ENCODE measurements at regions not wholly inside any gene's neighbourhood (a gene's known extent, or its start where the extent isn't known, plus 50 kb on each side); places are given as distances from the start of the nearest gene placed in this dataset.
"Not testable (repeated sequence)": the region's sequence is repeated elsewhere in the genome, so short reads cannot be mapped to it uniquely, and the experiment has no call there.

DNA sequence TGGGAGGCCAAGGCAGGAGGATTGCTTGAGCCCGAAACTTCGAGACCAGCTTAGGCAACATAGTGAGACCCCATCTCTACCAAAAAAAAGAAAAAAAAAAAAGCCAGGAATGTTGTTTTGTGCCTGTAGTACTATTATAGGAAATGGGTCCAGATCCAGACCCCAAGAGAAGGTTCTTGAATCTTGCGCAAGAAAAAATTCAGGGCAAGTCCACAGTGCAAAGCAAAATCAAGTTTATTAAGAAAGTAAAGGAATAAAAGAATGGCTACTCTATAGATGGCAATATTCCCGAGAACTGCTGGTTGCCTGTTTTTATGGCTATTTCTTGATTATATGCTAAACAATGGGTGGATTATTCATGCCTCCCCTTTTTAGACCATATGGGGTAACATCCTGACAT is 51.2 kb upstream of the RDX start:
- DNase-seq: no peak

DNA sequence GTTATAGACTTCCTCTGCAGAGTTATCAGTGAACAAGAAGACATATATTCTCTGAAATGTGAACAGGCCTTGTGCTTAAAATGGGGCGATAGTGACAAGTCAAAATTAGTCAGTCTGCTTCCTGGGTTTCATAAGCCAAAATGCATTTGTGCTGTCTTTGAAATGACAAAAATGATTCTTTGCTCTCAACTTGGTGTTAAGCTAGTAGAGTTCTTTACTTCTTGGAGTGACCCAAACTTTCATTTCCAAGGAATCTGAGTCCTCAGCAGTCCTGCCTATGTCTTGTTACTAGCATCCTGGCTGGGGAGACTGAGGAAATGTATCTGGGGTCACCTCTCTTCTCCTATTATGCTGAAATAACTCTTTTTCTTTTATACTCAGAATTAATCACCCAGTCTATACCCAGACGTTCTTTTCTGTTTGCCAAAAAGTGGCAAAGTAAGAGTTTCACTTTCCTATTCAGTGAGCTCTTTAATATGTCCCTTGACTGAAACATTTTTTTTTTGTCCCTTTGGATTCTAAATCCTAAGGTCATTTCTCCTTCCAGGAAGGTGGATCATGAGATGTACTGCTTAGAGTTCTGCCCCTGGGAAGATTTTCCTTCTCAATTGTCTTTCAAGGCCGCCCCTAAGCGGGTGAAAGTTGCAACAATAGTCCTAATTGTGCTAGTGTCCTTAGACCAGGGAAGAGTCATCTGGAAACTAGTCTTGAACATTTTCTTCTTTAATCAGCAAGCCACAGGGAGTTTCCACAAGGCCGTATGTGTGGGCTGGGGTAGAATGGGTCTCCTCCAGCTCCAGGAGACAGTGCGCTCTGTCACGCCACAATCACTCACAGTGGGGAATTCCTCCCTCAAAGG is 53.0 kb upstream of the RDX start:
- DNase-seq: peak; percentile 81

DNA sequence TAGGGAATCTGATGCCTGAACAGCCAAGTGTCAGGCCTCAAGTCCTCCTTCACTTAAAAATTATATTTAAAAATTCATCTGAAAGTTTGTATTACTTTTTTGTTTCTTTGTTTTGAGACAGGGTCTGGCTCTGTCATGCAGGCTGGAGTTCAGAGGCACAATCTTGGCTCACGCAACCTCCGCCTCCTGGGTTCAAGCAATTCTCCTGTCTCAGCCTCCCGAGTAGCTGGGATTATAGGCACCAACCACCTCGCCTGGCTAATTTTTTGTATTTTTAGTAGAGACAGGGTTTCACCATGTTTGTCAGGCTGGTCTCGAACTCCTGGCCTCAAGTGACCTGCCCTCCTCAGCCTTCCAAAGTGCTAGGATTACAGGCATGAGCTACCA is 53.6 kb upstream of the RDX start:
- DNase-seq: not testable (repeated sequence)

DNA sequence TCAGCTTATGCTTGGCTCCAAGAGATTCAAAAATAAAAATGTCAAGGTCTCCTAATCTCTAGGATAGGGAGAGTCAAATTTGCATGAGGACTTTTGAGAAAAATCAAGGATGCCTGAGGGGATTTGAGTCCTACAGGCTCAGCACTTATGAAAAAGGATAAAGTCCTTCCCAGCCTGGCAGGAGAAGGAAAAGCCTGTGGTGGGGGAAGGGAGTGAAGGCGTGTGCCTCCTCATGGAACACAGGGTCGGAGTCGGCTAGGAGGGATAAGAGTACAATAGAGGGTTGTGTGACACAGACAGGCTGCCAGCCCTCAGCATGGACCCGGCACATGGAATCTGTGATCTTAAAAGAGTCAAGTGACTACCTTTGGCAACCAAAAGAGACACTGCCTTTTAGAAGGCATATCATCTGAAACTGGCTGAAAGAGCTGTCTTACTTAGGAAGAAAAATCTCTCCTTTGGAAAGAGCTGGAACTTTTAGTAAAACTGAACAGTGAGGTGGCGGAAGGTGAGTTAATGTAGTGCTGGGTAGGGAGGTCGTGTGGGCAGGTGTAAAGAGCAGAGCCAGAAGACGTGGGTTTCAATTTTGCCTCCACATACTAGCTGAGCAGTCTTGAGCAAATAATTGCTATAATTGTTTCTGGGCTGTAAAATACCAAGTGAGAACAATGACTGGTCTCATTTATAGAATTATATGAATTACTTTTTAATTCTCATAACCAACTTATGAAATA is 58.8 kb upstream of the RDX start:
- DNase-seq: no peak

DNA sequence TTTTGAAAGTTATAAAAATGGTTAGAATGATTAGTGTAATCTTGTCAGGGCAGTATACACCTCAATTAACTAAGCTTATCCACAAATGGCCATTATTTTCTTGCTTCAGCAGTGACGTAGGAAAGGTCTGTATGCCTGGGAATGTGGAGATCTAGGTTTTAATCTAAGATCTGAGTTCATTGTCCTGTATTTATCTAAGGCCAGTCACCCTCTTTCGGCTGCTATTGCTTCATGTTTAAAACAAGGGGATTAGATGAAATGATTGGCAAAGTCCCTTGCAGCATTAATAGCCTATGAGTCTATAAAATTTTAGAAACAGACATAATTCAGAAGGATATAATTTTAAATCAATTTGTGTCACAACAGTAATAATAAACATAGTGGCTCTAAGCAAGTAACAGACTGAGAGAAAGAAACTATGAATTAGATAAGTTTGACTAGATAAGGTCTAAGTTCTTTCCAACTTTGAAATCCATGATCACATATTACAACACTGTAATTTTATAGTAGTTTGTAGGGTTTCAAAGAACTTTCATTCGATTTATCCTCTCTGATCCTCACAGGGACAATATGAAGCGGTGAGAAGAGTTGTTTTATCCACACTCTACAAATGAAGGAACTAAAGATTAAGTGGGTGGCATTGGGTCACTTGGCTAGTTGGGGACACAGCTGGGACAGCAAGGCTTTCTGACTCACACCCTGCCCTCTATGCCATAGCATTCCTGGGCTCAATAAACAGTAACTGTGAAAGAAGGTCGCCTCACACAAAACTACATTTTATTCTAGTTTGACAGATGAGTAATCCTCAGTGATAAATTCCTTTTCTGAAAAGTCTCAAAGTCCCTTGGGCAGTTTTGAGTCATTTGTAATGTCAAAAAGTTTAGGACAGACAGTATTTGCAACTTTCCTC is 60.6 kb upstream of the RDX start:
- no peak for DNase-seq

DNA sequence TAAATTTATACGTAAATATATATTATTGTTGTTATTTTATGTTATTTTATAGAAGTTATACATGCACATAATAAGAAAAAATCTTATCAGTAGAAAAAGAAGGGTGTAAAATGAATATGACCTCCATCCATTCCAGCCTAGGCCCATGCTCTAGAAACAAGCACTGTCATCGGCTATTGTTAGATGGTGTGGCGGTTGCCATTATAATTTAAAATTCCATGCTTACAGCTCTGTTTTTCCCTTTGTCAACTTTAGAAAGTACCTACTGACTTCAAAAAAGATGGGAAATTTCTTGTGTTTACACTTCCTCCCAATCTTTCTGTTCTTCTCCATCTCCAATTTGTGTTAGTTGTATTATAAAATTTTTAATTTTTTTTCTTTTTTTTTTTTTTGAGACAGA is 61.9 kb upstream of the RDX start:
- no peak for DNase-seq

DNA sequence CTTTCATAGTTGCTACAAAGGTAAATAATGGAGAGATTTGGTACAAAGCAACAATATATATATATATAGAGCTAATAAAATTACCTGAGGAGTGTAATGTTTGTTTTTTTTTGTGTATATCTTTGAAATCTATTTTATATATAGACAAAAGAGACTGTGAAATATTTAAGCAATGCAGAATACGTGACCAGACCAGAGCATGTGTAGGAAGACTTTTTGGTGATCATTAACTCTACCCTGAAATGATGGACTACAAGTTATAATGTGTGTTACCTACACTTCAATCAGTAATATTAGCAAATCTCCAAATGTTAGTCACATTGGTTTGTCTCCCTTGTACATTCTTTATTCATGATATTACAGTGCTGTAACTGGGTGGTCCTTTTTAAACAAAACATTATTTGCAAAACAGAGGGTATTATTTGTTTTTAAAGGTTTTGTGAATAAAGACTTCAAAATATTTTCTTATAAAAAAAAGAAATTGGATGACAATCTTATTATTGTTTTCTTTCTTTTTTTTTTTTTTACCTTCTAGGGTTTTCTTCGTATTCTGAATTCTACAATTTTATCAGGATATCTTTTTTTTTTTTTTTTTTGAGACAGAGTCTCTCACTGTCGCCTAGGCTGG is 64.5 kb upstream of the RDX start:
- DNase-seq: not testable (repeated sequence)

DNA sequence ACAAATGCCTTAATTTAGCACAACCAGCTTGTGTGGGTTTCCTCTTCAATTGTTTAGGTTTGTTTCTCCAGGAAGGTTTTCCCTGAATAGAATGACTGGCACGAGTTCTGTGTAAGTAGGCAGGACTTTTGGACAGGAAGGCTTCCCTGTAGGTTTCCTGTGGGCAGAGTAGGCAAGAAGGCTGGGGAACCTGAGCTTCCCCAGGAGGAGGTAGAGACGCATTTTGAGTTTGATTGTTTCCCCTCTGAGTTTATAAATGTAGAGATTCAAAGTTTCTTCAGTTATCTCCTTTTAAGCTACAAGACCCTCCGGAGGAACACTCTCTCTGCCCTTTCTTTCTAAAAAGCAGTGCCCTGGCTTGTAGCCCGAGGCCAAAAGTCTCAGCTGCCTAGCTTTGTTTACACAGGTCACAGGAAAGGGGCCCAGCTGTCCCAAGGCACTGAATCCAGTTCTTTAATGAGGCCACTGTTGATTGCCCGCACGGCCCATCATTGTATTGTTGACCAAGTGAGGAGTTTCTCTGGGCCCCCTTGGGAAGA is 66.6 kb upstream of the RDX start:
- DNase-seq: no peak

DNA sequence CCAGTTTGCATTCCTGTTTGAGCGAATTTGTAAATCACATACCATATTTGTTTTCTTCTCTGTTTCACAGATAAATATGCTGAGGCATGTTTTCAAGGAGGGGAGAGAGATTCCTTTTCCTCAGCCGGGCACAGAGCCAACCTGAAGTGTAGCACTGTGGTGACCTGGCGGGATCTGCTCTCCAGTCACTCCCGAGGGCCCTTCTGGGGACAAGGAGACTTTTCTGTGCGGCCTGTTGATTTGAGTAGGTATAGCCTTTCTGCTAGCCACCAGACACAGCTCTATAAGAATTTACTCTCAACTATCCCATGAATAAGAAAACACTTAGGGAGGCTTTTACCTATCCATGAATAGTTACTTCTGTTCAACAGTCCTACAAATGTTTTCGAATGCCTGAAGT is 63.5 kb upstream of the FDX1 start:
- no peak for DNase-seq

DNA sequence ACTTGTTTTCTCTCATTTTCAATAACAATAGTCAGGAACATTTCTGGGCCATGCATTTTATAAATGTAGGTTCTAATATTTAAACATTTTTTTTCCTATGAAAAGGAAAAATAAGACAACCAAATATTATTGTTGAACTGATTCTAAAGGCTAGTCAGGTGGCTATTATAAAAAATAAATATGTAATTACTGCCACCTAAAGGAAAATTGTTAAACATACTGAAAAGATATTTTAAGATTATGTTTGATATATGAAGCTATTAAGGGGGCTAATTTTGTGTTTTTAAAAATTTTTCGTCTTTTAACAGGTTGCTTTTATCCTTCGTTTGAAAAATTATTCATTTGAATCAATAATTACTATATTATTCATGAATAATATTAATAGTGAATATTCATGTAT is 62.2 kb upstream of the FDX1 start:
- DNase-seq: no peak

DNA sequence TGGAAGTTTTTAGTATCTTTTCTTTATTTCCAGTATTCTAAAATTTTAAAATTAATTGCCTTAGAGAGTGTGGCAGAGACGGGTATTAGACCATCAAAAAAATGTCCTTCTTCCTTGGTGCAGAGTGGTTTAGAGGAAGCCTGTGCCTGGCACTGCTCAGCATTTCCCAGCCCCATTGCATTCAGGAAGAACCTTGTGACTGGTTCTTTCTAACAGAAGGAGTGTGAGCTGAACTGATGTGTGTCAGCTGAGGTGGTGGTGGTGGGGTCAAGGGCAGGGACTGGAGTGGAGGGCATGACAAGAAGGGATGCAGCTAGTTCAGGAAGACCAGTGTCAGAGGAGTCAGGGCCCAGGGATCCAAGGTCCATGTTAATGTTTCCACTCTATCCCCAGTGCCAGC is 58.7 kb upstream of the FDX1 start:
- no peak for DNase-seq

DNA sequence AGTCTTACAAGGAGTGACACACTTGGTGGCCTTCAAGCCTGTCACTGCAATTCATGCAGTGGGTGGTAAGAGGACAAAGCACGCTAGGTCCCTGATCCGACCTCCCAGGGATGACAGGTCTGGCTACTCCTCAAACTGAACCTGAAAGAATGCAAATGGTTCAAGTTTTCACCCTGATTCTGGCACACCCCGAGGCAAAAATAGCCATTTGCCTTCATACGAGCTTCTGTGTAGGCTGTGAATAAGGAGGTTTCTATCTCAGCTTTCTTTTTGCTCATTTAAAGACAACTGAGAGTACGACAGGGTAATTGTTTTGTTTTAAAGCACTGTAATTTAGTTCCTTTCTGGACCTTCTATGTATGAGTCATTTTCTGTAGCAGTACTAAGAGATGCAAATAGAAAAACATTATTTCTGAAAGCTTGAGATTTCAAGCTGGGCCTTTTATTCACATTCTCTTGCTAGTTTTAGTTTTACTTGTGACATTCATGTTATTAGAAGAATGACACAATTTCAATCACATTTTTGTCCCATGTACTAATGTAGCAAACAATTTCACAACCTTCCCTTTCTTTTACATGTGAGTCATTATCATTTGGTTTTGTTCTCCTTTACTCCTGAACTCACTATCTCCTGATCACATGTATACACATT is 56.6 kb upstream of the FDX1 start:
- no peak for DNase-seq

DNA sequence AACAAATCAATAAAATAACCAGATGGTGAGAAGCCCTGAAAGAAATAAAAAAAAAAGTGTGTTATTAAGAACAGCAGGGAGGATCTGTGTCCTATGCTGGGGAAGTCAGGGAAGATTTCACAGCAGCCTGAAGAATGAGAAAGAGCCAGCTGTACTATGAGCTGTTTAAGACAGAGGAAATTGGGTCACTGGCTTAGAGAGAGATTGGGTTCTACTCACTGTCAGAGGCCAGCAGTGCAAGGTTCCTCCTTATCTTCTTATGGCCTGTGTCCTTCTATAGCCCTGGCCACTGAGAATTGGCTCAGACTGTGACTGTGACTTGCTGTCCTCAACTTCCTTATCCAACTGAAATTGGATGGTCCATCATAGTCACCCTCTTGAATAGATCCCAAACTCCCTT is 54.8 kb upstream of the FDX1 start:
- no peak for DNase-seq

DNA sequence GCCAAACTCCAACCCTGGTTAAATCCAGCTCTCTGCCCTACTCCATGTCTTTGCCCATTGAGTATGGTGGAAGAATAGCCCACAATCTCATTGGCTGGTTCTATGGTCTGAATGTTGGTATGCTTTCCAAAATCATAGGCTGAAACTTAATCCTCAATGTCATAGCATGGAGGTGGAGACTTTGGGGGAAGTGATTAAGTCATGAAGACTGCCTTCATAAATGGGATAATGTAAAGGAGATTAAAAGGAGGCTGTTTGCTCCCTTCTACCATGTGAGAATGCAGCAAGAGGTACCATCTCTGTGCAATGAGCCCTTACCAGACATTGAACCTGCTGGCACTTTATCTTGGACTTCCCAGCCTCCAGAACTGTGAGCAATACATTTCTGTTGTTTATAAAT is 54.4 kb upstream of the FDX1 start:
- no peak for DNase-seq

DNA sequence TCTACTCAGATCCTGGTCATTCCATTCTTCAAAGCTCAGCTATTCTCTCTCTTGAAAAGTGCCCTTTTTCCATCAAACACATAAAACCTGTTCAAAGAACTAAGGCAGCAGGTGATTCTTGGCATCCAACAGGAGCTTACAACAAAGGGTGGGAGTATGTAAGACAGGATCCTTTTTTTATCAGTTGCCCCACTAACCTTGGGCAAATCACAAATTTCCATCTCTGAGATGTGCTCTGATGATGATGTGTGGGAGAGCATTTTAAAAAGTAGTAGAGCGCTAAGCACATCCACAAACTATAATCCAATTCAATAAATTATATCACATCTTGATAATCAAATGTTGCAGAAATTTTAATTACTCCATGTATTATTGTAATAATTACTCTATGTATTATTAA is 53.7 kb upstream of the FDX1 start:
- DNase-seq: no peak

DNA sequence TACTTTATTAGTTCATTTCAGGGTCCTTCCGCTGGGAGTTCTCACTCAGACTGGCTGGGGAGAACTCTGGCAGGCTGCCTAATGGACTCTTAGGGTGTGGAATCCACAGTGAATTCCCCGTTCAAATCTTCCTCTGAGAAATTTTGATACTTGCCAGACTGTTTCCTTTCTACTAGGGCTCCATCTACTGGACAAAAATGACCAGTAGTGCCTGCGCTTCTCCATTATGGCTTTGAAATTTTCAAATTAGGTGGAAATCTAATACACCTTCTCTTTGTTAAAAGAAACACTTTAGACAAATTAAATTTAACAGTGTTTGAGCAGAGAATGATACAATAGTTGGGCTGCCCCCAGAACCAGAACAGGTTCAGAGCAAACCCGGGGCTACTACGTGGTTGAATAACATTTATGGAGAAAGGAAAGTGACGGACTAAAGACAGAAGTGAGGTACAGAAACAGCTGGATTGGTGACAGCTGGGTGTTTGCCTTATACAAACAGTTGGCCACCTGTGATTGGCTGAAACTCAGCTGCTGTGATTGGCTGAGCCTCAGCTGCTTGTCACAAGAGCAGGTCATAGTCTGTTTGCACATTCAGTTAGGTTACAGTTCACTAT is 52.9 kb upstream of the FDX1 start:
- DNase-seq: no peak

DNA sequence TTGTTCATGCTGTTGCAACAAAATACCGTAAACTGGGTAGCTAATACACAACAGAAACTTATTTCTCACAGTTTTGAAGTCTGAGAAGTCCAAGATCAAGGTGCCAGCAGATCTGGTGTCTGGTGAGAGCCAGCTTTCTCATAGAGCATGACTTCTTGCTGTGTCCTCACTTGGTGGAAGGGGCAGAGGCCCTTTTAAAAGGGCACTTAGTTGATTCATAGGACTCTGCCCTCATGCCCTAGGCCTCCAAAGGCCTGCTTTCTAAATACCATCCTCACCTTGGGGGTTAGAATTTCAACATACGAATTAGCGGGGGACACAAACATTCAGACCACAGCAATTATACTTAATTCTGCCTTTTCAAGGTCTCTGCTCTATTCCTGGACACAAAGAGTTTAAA is 52.3 kb upstream of the FDX1 start:
- DNase-seq: no peak

DNA sequence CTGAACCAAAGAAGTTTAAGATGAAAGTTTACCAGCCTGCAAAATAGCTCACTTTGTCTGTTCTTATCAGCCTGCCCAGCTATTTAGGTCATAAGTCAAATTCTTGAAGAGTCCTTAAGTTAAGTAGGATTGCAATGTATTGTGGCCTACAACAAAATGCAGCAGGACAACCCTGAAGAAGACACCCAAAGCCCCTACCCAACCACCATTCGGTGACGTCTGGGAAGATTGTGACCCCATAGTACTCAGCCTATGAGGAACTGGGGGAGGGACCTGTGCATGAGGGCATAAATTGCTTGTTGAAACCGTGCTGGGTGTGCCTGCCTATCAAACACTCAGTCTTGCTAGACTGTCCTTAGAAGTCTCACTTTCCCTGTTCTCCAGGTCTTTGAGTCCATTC is 50.5 kb upstream of the FDX1 start:
- DNase-seq: no peak

DNA sequence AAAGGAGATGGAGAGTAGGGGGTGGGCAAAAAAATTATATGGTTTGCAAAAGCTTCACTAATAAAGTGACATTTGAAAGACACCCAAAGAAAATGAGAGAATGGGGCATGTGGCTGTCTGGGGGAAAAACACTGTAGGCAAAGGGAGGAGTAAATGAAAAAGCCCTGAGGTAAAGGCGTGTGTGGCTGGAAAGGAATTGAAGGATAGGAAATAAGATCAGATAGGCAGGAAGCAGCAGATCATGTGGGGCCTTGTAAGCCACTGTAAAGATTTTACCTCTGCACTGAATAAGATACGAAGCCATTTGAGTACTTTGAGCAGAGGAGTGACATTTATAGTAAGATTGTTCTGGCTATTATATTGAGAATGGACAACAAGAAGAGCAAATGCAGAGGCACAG is 49.8 kb upstream of the FDX1 start:
- DNase-seq: no peak
